Activated naive CD8-positive, alpha-beta T cell treated with anti-CD3 and anti-CD28 coated beads, Interleukin-2, amount 50 U/mL, for 24 hours (primary cell): ENCODE measurements at regions not wholly inside any gene's neighbourhood (a gene's known extent, or its start where the extent isn't known, plus 50 kb on each side); places are given as distances from the start of the nearest gene placed in this dataset.
"Not testable (repeated sequence)": the region's sequence is repeated elsewhere in the genome, so short reads cannot be mapped to it uniquely, and the experiment has no call there.

Experiments
- ATAC-seq: fragments of 150-1000 bp; cut with Tn5 transposase; one replicate; pipeline ENCODE4 v1.10.0; 2021
- DNase-seq: peaks from one replicate; pipeline ENCODE4 v3.0.0; 2021
- H3K27ac Mint-ChIP-seq: one replicate; pipeline ENCODE4 v1.8.0; 2021; ENCODE audit warnings: mild to moderate bottlenecking, mixed read lengths
- H3K27me3 Mint-ChIP-seq: one replicate; pipeline ENCODE4 v1.8.0; 2021; ENCODE audit warnings: mixed read lengths
- H3K36me3 Mint-ChIP-seq: one replicate; pipeline ENCODE4 v1.8.0; 2021; ENCODE audit warnings: low read depth, mixed read lengths
- H3K4me1 Mint-ChIP-seq: one replicate; pipeline ENCODE4 v1.8.0; 2021; ENCODE audit warnings: mixed read lengths
- H3K4me3 Mint-ChIP-seq: one replicate; pipeline ENCODE4 v1.8.0; 2021; ENCODE audit warnings: mild to moderate bottlenecking, moderate library complexity, mixed read lengths
- H3K9me3 Mint-ChIP-seq: one replicate; pipeline ENCODE4 v1.8.0; 2021; ENCODE audit warnings: mixed read lengths

GRCh38 chr6:56838016-56838555 lies 116.8 kb upstream of the BEND6 start:
- peaks cover 44% of the 10 kb centered on the region for H3K27me3 Mint-ChIP-seq
- DNase-seq (no peak), ATAC-seq (no peak)
- no peak overlapping the region for H3K4me3 Mint-ChIP-seq
- H3K36me3 Mint-ChIP-seq: no peaks in the 10 kb centered on the region
- H3K9me3 Mint-ChIP-seq: no peaks in the 10 kb centered on the region
- no peak overlapping the region for H3K27ac Mint-ChIP-seq
- H3K4me1 Mint-ChIP-seq: peaks cover 7% of the 10 kb centered on the region

- Mint-ChIP-seq H3K9me3 (no peaks in the 10 kb centered on the region), H3K4me3 (no peak overlapping the region), H3K4me1 (peaks cover under 1% of the 10 kb centered on the region), H3K27ac (no peak overlapping the region), H3K36me3 (no peaks in the 10 kb centered on the region), H3K27me3 (peaks cover 37% of the 10 kb centered on the region)
- DNase-seq (no peak), ATAC-seq (no peak)
Observed at GRCh38 chr6:56837322-56837894, 117.5 kb upstream of the BEND6 start.

- Mint-ChIP-seq H3K4me3 (no peak overlapping the region), H3K36me3 (no peaks in the 10 kb centered on the region), H3K27ac (no peak overlapping the region), H3K9me3 (no peaks in the 10 kb centered on the region), H3K27me3 (peaks cover 22% of the 10 kb centered on the region), H3K4me1 (no peaks in the 10 kb centered on the region)
- no peak for ATAC-seq
- no peak for DNase-seq
Observed at GRCh38 chr6:56835612-56836011, 119.3 kb upstream of the BEND6 start.

GRCh38 chr6:56833873-56834272 lies 121.0 kb upstream of the BEND6 start:
- Mint-ChIP-seq H3K9me3 (no peaks in the 10 kb centered on the region), H3K4me3 (no peak overlapping the region), H3K36me3 (no peaks in the 10 kb centered on the region), H3K27me3 (peaks cover 20% of the 10 kb centered on the region), H3K27ac (no peak overlapping the region), H3K4me1 (no peaks in the 10 kb centered on the region)
- DNase-seq (no peak), ATAC-seq (no peak)

- no peaks in the 10 kb centered on the region for H3K36me3 Mint-ChIP-seq
- no peaks in the 10 kb centered on the region for H3K4me1 Mint-ChIP-seq
- DNase-seq (no peak), ATAC-seq (no peak)
- no peaks in the 10 kb centered on the region for H3K9me3 Mint-ChIP-seq
- no peak overlapping the region for H3K4me3 Mint-ChIP-seq
- peaks cover 14% of the 10 kb centered on the region for H3K27me3 Mint-ChIP-seq
- H3K27ac Mint-ChIP-seq: no peak overlapping the region
Observed at GRCh38 chr6:56833127-56833791, 121.6 kb upstream of the BEND6 start.

- no peaks in the 10 kb centered on the region for H3K36me3 Mint-ChIP-seq
- no peaks in the 10 kb centered on the region for H3K4me1 Mint-ChIP-seq
- H3K9me3 Mint-ChIP-seq: no peaks in the 10 kb centered on the region
- no peak for DNase-seq
- H3K27ac Mint-ChIP-seq: no peak overlapping the region
- ATAC-seq: no peak
- H3K27me3 Mint-ChIP-seq: peaks cover 8% of the 10 kb centered on the region
- no peak overlapping the region for H3K4me3 Mint-ChIP-seq
Observed at GRCh38 chr6:56832225-56832624, 122.7 kb upstream of the BEND6 start.

GRCh38 chr6:56831334-56831733 lies 123.6 kb upstream of the BEND6 start:
- DNase-seq: no peak
- H3K4me1 Mint-ChIP-seq: no peaks in the 10 kb centered on the region
- no peak overlapping the region for H3K4me3 Mint-ChIP-seq
- H3K36me3 Mint-ChIP-seq: no peaks in the 10 kb centered on the region
- H3K27ac Mint-ChIP-seq: no peak overlapping the region
- no peaks in the 10 kb centered on the region for H3K9me3 Mint-ChIP-seq
- H3K27me3 Mint-ChIP-seq: peaks cover 7% of the 10 kb centered on the region
- ATAC-seq: no peak

GRCh38 chr6:56827908-56828649 lies 126.8 kb upstream of the BEND6 start:
- H3K4me3 Mint-ChIP-seq: no peak overlapping the region
- H3K4me1 Mint-ChIP-seq: no peaks in the 10 kb centered on the region
- H3K27me3 Mint-ChIP-seq: peaks cover 5% of the 10 kb centered on the region
- no peak overlapping the region for H3K27ac Mint-ChIP-seq
- H3K36me3 Mint-ChIP-seq: no peaks in the 10 kb centered on the region
- H3K9me3 Mint-ChIP-seq: no peaks in the 10 kb centered on the region
- DNase-seq (no peak), ATAC-seq (no peak)

- not testable (repeated sequence) for H3K4me3 Mint-ChIP-seq, ATAC-seq, H3K9me3 Mint-ChIP-seq, H3K27me3 Mint-ChIP-seq, H3K27ac Mint-ChIP-seq, H3K4me1 Mint-ChIP-seq, DNase-seq, H3K36me3 Mint-ChIP-seq
Observed at GRCh38 chr6:56824431-56824830, 130.5 kb upstream of the BEND6 start.

GRCh38 chr6:56821005-56821432 lies 133.9 kb upstream of the BEND6 start:
- Mint-ChIP-seq H3K27me3 (peaks cover 2% of the 10 kb centered on the region), H3K36me3 (no peaks in the 10 kb centered on the region), H3K27ac (no peak overlapping the region), H3K9me3 (no peaks in the 10 kb centered on the region), H3K4me3 (no peak overlapping the region), H3K4me1 (no peaks in the 10 kb centered on the region)
- DNase-seq: no peak
- no peak for ATAC-seq

- no peak for ATAC-seq
- H3K4me3 Mint-ChIP-seq: no peak overlapping the region
Observed at GRCh38 chr6:56820060-56820459, 134.8 kb upstream of the BEND6 start.

GRCh38 chr6:56819604-56820003 lies 135.3 kb upstream of the BEND6 start:
- DNase-seq (no peak), ATAC-seq (no peak)
- Mint-ChIP-seq H3K4me1 (no peaks in the 10 kb centered on the region), H3K9me3 (no peaks in the 10 kb centered on the region), H3K4me3 (no peak overlapping the region), H3K36me3 (no peaks in the 10 kb centered on the region), H3K27me3 (peaks cover 2% of the 10 kb centered on the region), H3K27ac (no peak overlapping the region)

More at GRCh38 chr6:56820060-56820459, 134.8 kb upstream of the BEND6 start:
- H3K9me3 Mint-ChIP-seq: no peaks in the 10 kb centered on the region
- H3K27ac Mint-ChIP-seq: no peak overlapping the region
- no peaks in the 10 kb centered on the region for H3K36me3 Mint-ChIP-seq
- H3K4me1 Mint-ChIP-seq: no peaks in the 10 kb centered on the region
- DNase-seq: no peak
- H3K27me3 Mint-ChIP-seq: peaks cover 2% of the 10 kb centered on the region

GRCh38 chr6:56816370-56816769 lies 138.5 kb upstream of the BEND6 start:
- H3K4me3 Mint-ChIP-seq: no peak overlapping the region

GRCh38 chr6:56815436-56815835 lies 139.5 kb upstream of the BEND6 start:
- H3K4me1 Mint-ChIP-seq: no peaks in the 10 kb centered on the region
- peaks cover 2% of the 10 kb centered on the region for H3K27me3 Mint-ChIP-seq
- H3K27ac Mint-ChIP-seq: no peak overlapping the region
- no peak for DNase-seq
- no peaks in the 10 kb centered on the region for H3K9me3 Mint-ChIP-seq
- no peak for ATAC-seq
- no peaks in the 10 kb centered on the region for H3K36me3 Mint-ChIP-seq
- no peak overlapping the region for H3K4me3 Mint-ChIP-seq

More at GRCh38 chr6:56816370-56816769, 138.5 kb upstream of the BEND6 start:
- Mint-ChIP-seq H3K9me3 (no peaks in the 10 kb centered on the region), H3K36me3 (no peaks in the 10 kb centered on the region), H3K27me3 (no peaks in the 10 kb centered on the region), H3K4me1 (no peaks in the 10 kb centered on the region), H3K27ac (no peak overlapping the region)
- no peak for DNase-seq
- ATAC-seq: no peak

- Mint-ChIP-seq H3K9me3 (no peaks in the 10 kb centered on the region), H3K4me3 (no peak overlapping the region), H3K27ac (no peak overlapping the region), H3K27me3 (peaks cover 3% of the 10 kb centered on the region), H3K4me1 (no peaks in the 10 kb centered on the region), H3K36me3 (no peaks in the 10 kb centered on the region)
- ATAC-seq (no peak), DNase-seq (no peak)
Observed at GRCh38 chr6:56814802-56815201, 140.1 kb upstream of the BEND6 start.
